ENCODE measurements at regions not wholly inside any gene's neighbourhood (a gene's known extent, or its start where the extent isn't known, plus 50 kb on each side); places are given as distances from the start of the nearest gene placed in this dataset.

DNA sequence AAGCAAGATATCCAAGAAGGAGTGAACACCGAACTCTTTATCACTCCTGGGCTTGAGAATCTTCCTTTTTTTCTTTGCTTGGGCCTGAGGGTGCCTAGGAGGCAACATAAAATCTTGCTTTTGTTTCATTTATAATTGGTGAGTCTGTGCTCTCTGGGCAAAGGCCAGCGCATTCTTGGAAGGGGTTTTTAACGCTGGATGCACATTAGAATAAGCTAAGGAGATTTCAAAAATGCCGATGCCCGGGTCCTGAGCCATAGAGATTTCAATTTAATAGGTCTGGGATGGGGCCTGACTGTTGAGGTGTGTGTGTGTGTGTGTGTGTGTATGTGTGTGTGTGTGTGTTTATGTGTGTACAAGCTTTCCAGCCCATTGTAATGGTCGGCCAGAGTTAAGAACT, 62.0 kb upstream of the SORCS3 start:
- H3K27me3 ChIP-seq (ENCODE audit: control insufficient read depth in 4 of 4, insufficient read depth in 4 of 4, low read length in 3 of 4), result no peaks in the 10 kb centered on the region
- H3K4me1 ChIP-seq (ENCODE audit: control insufficient read depth in 4 of 4, insufficient read depth in 4 of 4, low read length in 3 of 4), result peaks cover 2 to 14% (median 8%) of the 10 kb centered on the region in 4 donors
- 92% methylated on average over 6 of the region's 6 CpGs for WGBS
- H3K9me3 ChIP-seq (ENCODE audit: control insufficient read depth in 4 of 4, low read length in 3 of 4), result no peaks in the 10 kb centered on the region
- H3K27ac ChIP-seq (ENCODE audit: low read depth in 1 of 2, low read length in 2 of 2), result no peak overlapping the region
- no peaks in the 10 kb centered on the region for H3K36me3 ChIP-seq (ENCODE audit: control insufficient read depth in 4 of 4, insufficient read depth in 3 of 4, low read depth in 1 of 4, low read length in 3 of 4)
- TF ChIP-seq FOXA2 (IDR thresholded peaks at IDR 0.05), result no peak
- TF ChIP-seq, protein P1, sequence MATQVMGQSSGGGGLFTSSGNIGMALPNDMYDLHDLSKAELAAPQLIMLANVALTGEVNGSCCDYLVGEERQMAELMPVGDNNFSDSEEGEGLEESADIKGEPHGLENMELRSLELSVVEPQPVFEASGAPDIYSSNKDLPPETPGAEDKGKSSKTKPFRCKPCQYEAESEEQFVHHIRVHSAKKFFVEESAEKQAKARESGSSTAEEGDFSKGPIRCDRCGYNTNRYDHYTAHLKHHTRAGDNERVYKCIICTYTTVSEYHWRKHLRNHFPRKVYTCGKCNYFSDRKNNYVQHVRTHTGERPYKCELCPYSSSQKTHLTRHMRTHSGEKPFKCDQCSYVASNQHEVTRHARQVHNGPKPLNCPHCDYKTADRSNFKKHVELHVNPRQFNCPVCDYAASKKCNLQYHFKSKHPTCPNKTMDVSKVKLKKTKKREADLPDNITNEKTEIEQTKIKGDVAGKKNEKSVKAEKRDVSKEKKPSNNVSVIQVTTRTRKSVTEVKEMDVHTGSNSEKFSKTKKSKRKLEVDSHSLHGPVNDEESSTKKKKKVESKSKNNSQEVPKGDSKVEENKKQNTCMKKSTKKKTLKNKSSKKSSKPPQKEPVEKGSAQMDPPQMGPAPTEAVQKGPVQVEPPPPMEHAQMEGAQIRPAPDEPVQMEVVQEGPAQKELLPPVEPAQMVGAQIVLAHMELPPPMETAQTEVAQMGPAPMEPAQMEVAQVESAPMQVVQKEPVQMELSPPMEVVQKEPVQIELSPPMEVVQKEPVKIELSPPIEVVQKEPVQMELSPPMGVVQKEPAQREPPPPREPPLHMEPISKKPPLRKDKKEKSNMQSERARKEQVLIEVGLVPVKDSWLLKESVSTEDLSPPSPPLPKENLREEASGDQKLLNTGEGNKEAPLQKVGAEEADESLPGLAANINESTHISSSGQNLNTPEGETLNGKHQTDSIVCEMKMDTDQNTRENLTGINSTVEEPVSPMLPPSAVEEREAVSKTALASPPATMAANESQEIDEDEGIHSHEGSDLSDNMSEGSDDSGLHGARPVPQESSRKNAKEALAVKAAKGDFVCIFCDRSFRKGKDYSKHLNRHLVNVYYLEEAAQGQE (IDR thresholded peaks at IDR 0.05), result no peak
- TF ChIP-seq, protein P2, sequence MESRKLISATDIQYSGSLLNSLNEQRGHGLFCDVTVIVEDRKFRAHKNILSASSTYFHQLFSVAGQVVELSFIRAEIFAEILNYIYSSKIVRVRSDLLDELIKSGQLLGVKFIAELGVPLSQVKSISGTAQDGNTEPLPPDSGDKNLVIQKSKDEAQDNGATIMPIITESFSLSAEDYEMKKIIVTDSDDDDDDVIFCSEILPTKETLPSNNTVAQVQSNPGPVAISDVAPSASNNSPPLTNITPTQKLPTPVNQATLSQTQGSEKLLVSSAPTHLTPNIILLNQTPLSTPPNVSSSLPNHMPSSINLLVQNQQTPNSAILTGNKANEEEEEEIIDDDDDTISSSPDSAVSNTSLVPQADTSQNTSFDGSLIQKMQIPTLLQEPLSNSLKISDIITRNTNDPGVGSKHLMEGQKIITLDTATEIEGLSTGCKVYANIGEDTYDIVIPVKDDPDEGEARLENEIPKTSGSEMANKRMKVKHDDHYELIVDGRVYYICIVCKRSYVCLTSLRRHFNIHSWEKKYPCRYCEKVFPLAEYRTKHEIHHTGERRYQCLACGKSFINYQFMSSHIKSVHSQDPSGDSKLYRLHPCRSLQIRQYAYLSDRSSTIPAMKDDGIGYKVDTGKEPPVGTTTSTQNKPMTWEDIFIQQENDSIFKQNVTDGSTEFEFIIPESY (IDR thresholded peaks at IDR 0.05), result no peak
- TF ChIP-seq RAD21 (IDR thresholded peaks at IDR 0.05), result no peak
- TF ChIP-seq SP1 (IDR thresholded peaks at IDR 0.05), result no peak
- TF ChIP-seq, protein P3, sequence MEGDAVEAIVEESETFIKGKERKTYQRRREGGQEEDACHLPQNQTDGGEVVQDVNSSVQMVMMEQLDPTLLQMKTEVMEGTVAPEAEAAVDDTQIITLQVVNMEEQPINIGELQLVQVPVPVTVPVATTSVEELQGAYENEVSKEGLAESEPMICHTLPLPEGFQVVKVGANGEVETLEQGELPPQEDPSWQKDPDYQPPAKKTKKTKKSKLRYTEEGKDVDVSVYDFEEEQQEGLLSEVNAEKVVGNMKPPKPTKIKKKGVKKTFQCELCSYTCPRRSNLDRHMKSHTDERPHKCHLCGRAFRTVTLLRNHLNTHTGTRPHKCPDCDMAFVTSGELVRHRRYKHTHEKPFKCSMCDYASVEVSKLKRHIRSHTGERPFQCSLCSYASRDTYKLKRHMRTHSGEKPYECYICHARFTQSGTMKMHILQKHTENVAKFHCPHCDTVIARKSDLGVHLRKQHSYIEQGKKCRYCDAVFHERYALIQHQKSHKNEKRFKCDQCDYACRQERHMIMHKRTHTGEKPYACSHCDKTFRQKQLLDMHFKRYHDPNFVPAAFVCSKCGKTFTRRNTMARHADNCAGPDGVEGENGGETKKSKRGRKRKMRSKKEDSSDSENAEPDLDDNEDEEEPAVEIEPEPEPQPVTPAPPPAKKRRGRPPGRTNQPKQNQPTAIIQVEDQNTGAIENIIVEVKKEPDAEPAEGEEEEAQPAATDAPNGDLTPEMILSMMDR (IDR thresholded peaks at IDR 0.05; ENCODE audit: low read depth, low read length, missing input control), result no peak
- TF ChIP-seq, protein P4, sequence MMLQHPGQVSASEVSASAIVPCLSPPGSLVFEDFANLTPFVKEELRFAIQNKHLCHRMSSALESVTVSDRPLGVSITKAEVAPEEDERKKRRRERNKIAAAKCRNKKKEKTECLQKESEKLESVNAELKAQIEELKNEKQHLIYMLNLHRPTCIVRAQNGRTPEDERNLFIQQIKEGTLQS (IDR thresholded peaks at IDR 0.05), result no peak
- TF ChIP-seq RXRA (IDR thresholded peaks at IDR 0.05), result no peak
- no peak for DNase-seq (ENCODE audit: low spot score)
- no peak overlapping the region for H3K9ac ChIP-seq (ENCODE audit: low read depth in 1 of 2, low read length in 2 of 2)
- no peak overlapping the region for H3K4me3 ChIP-seq (ENCODE audit: low read depth in 1 of 3, low read length in 3 of 3)

DNA sequence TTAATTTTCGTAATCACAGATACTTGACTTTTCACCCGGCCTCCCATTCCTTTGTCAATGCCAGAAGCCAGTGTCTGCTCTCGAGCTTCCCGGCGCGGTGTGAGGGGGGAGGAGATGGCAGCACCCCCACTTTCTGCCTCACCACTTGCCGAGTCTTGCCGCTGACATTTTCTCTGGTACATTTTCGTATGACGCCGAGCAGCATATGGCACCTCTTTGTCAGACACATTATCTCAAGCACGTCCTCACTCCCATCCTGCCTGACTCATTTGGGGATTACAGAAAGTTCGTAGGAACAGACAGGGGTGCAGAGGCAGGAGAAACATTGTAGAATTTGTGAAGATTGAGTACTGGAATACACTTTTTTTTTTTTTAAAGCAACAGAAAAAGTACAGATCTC, 60.8 kb upstream of the SORCS3 start:
- no peak overlapping the region for H3K27ac ChIP-seq (ENCODE audit: low read depth in 1 of 2, low read length in 2 of 2)
- no peaks in the 10 kb centered on the region for H3K27me3 ChIP-seq (ENCODE audit: control insufficient read depth in 4 of 4, insufficient read depth in 4 of 4, low read length in 3 of 4)
- H3K4me3 ChIP-seq (ENCODE audit: low read depth in 1 of 3, low read length in 3 of 3), result no peak overlapping the region
- H3K9ac ChIP-seq (ENCODE audit: low read depth in 1 of 2, low read length in 2 of 2), result no peak overlapping the region
- DNase-seq (ENCODE audit: low spot score), result no peak
- H3K36me3 ChIP-seq (ENCODE audit: control insufficient read depth in 4 of 4, insufficient read depth in 3 of 4, low read depth in 1 of 4, low read length in 3 of 4), result no peaks in the 10 kb centered on the region
- H3K4me1 ChIP-seq (ENCODE audit: control insufficient read depth in 4 of 4, insufficient read depth in 4 of 4, low read length in 3 of 4), result peaks cover 0 to 4% (median 2%) of the 10 kb centered on the region in 4 donors
- 64% methylated on average over 13 of the region's 13 CpGs for WGBS
- TF ChIP-seq GABPA (IDR thresholded peaks at IDR 0.05 in 1 of 2, conservative IDR thresholded peaks at IDR 0.05 in 1 of 2) (no peak), SP1 (IDR thresholded peaks at IDR 0.05) (no peak), RAD21 (IDR thresholded peaks at IDR 0.05) (no peak), JUND (IDR thresholded peaks at IDR 0.05) (no peak), EGR1 (IDR thresholded peaks at IDR 0.05; ENCODE audit: low read depth in 2 of 2) (no peak), HNF4A (conservative IDR thresholded peaks at IDR 0.05) (no peak), HNF4G (IDR thresholded peaks at IDR 0.05) (no peak), YY1 (IDR thresholded peaks at IDR 0.05) (no peak), NR2F2 (IDR thresholded peaks at IDR 0.05) (no peak), TAF1 (conservative IDR thresholded peaks at IDR 0.05) (no peak)
- TF ChIP-seq, protein P1 (IDR thresholded peaks at IDR 0.05), result no peak
- TF ChIP-seq, protein P4 (IDR thresholded peaks at IDR 0.05), result no peak
- H3K9me3 ChIP-seq (ENCODE audit: control insufficient read depth in 4 of 4, low read length in 3 of 4), result no peaks in the 10 kb centered on the region

Measured in liver (tissue), 8 donors.